GM12878 (cell line): ENCODE measurements at regions not wholly inside any gene's neighbourhood (a gene's known extent, or its start where the extent isn't known, plus 50 kb on each side); places are given as distances from the start of the nearest gene placed in this dataset.

Experiments
- ATAC-seq: fragments of 200-7000 bp; cut with Tn5 transposase; 3 replicates; pipeline ENCODE4 v1.9.1; 2020; ENCODE audit warnings: mild to moderate bottlenecking, moderate library complexity
- BruUV-seq: library from RNA; stranded (reverse); fragments of 400-500 nt; replicated peaks from 2 replicates; lab custom pipeline; 2021; lab: Mats Ljungman, UMichigan
- CTCF ChIA-PET: fragments of 300-600 bp; sonication (Branson Sonifier 250); formaldehyde crosslinking; extraction: SDS; loops from one replicate; lab custom pipeline; 2021; ENCODE audit warnings: inconsistent platforms; lab: Yijun Ruan, JAX
- POLR2A ChIA-PET: fragments of 350-600 bp; formaldehyde crosslinking; extraction: SDS; loops from one replicate; lab custom pipeline; 2021; ENCODE audit warnings: inconsistent platforms; lab: Charles Lee
- RAD21 ChIA-PET: fragments of 300-600 bp; sonication (Branson Sonifier 250); formaldehyde crosslinking; loops from one replicate; lab custom pipeline; 2023; ENCODE audit warnings: antibody characterized with exemption; ENCODE audit not compliant: unreplicated experiment; lab: Charles Lee
- SMC1A ChIA-PET: fragments of 300-600 bp; sonication (Branson Sonifier 250); formaldehyde crosslinking; loops from one replicate; lab custom pipeline; 2023; ENCODE audit not compliant: unreplicated experiment, uncharacterized antibody; lab: Charles Lee
- DNase-seq: peaks from one replicate; pipeline ENCODE4 v3.0.0-alpha.2; 2011; ENCODE audit warnings: low read depth, low spot score
- FAIRE-seq: peaks from 3 replicates; lab custom pipeline; 2011; peaks lifted over from hg19 to GRCh38; lab: Jason Lieb, UNC
- H2AFZ ChIP-seq: 2 replicates; pipeline ENCODE4 v1.6.0; 2011; ENCODE audit warnings: low read depth, low read length, control low read depth; ENCODE audit not compliant: control insufficient read depth
- H3K27ac ChIP-seq: 2 replicates; pipeline ENCODE4 v1.5.1; 2011; ENCODE audit warnings: control low read depth; ENCODE audit not compliant: control insufficient read depth, insufficient read depth
- H3K27me3 ChIP-seq, 2 experiments: replicated peaks in 1 of 2; 2 replicates each; pipeline versions ENCODE4 v1.6.0 to v1.6.1; 2011; ENCODE audit warnings: low read length in 1 of 2; ENCODE audit not compliant: control insufficient read depth in 2 of 2, insufficient read depth in 2 of 2
- H3K36me3 ChIP-seq, 2 experiments: 2 replicates each; pipeline ENCODE4 v1.5.1; 2011; ENCODE audit warnings: low read length in 1 of 2; ENCODE audit not compliant: control insufficient read depth in 2 of 2, insufficient read depth in 2 of 2
- H3K4me1 ChIP-seq: 2 replicates; pipeline ENCODE4 v1.6.1; 2011; ENCODE audit warnings: mild to moderate bottlenecking, low read length, moderate library complexity, mixed read lengths; ENCODE audit not compliant: control insufficient read depth, insufficient read depth
- H3K4me2 ChIP-seq: 2 replicates; pipeline ENCODE4 v1.6.0; 2011; ENCODE audit warnings: control low read depth; ENCODE audit not compliant: control insufficient read depth, insufficient read depth
- H3K4me3 ChIP-seq: fragments of 200-600 bp; sonication (generic); 2 replicates; pipeline ENCODE4 v1.5.1; 2016
- H3K79me2 ChIP-seq: 2 replicates; pipeline ENCODE4 v1.6.0; 2011; ENCODE audit warnings: low read length; ENCODE audit not compliant: control insufficient read depth, insufficient read depth
- H3K9ac ChIP-seq: 2 replicates; pipeline ENCODE4 v1.8.0; 2011; ENCODE audit warnings: low read length, control low read depth, mixed read lengths; ENCODE audit not compliant: control insufficient read depth, insufficient read depth
- H3K9me3 ChIP-seq: replicated peaks from 3 replicates; pipeline ENCODE4 v1.5.1; 2011; ENCODE audit warnings: mild to moderate bottlenecking, low read length; ENCODE audit not compliant: control insufficient read depth, insufficient read depth
- H4K20me1 ChIP-seq: 2 replicates; pipeline ENCODE4 v1.6.0; 2011; ENCODE audit not compliant: control insufficient read depth, insufficient read depth
- ATF2 ChIP-seq: IDR thresholded peaks from 2 replicates; pipeline ENCODE4 v1.6.1; 2012; ENCODE audit warnings: low read length, inconsistent platforms
- CBX3 ChIP-seq: fragments of 200-600 bp; sonication (generic); IDR thresholded peaks from 2 replicates; pipeline ENCODE4 v1.6.1; 2016; ENCODE audit warnings: low read depth, borderline replicate concordance
- CEBPB ChIP-seq, 2 experiments: fragments of 150-350 bp in 1 of 2; IDR thresholded peaks; 2 replicates each; pipeline ENCODE4 v1.6.1; 2012 to 2014; ENCODE audit warnings: low read depth in 2 of 2, low read length in 2 of 2, borderline replicate concordance in 1 of 2, inconsistent platforms in 1 of 2
- EGR1 ChIP-seq, 2 experiments: IDR thresholded peaks; 1 replicate in 1 of 2; 2 replicates in 1 of 2; pipeline ENCODE4 v1.6.1; 2011 to 2012; ENCODE audit warnings: low read depth in 2 of 2, low read length in 2 of 2, borderline replicate concordance in 1 of 2, mild to moderate bottlenecking in 1 of 2, moderate library complexity in 1 of 2
- ETV6 ChIP-seq, 2 experiments: fragments of 450-650 bp in 1 of 2; IDR thresholded peaks in 1 of 2; conservative IDR thresholded peaks in 1 of 2; 2 replicates each; pipeline ENCODE4 v1.6.1; 2014; ENCODE audit warnings: antibody characterized with exemption in 1 of 2, borderline replicate concordance in 1 of 2, low read depth in 1 of 2, mild to moderate bottlenecking in 1 of 2, moderate library complexity in 1 of 2
- MTA3 ChIP-seq: IDR thresholded peaks from 2 replicates; pipeline ENCODE4 v1.6.1; 2012; ENCODE audit warnings: low read length, inconsistent platforms, borderline replicate concordance
- NBN ChIP-seq: fragments of 450-650 bp; IDR thresholded peaks from 2 replicates; pipeline ENCODE4 v1.6.1; 2016
- NFYA ChIP-seq: IDR thresholded peaks from 2 replicates; pipeline ENCODE4 v1.6.1; 2011; ENCODE audit warnings: low read depth, mild to moderate bottlenecking, low read length, improper control_type of control experiment, borderline replicate concordance
- NFYB ChIP-seq: IDR thresholded peaks from 2 replicates; pipeline ENCODE4 v1.6.1; 2011; ENCODE audit warnings: low read depth, mild to moderate bottlenecking, low read length, improper control_type of control experiment, moderate library complexity; ENCODE audit not compliant: insufficient read depth
- PBX3 ChIP-seq: IDR thresholded peaks from 2 replicates; pipeline ENCODE4 v1.6.1; 2011; ENCODE audit warnings: mild to moderate bottlenecking, low read depth, low read length, moderate library complexity; ENCODE audit not compliant: insufficient replicate concordance
- RAD51 ChIP-seq: fragments of 450-650 bp; IDR thresholded peaks from 2 replicates; pipeline ENCODE4 v1.6.1; 2016; ENCODE audit warnings: moderate library complexity, mild to moderate bottlenecking, inconsistent platforms
- RB1 ChIP-seq: fragments of 450-650 bp; formaldehyde crosslinking; IDR thresholded peaks from 2 replicates; pipeline ENCODE4 v1.6.1; 2017; ENCODE audit warnings: mild to moderate bottlenecking, borderline replicate concordance
- RELA ChIP-seq: fragments of 450-650 bp; IDR thresholded peaks from 2 replicates; pipeline ENCODE4 v1.8.0; 2014; ENCODE audit warnings: borderline replicate concordance; ENCODE audit not compliant: partially characterized antibody
- RFX5 ChIP-seq: IDR thresholded peaks from 2 replicates; pipeline ENCODE4 v1.6.1; 2011; ENCODE audit warnings: low read depth, low read length, improper control_type of control experiment
- TCF3 ChIP-seq: IDR thresholded peaks from 2 replicates; pipeline ENCODE4 v1.6.1; 2012; ENCODE audit warnings: low read depth, mild to moderate bottlenecking, low read length, borderline replicate concordance; ENCODE audit not compliant: insufficient read depth
- YBX1 ChIP-seq: fragments of 450-650 bp; IDR thresholded peaks from 2 replicates; pipeline ENCODE4 v1.6.1; 2016; ENCODE audit warnings: antibody characterized with exemption
- ZNF217 ChIP-seq: fragments of 450-650 bp; IDR thresholded peaks from 2 replicates; pipeline ENCODE4 v1.6.1; 2017; ENCODE audit warnings: antibody characterized with exemption, mild to moderate bottlenecking
- ZNF24 ChIP-seq: fragments of 450-650 bp; IDR thresholded peaks from 2 replicates; pipeline ENCODE4 v1.6.1; 2017; ENCODE audit warnings: antibody characterized with exemption, mild to moderate bottlenecking
- WGBS: methylation state at CpG from one replicate; pipeline ENCODE4 v1.1.6; 2016; ENCODE audit warnings: low lambda C conversion rate; ENCODE audit not compliant: insufficient replicate concordance, insufficient coverage; ENCODE audit errors: missing lambda C conversion rate; 5-methylcytosine and 5-hydroxymethylcytosine counted together
- in situ Hi-C: fragments of 300-500 bp; cut with MboI; formaldehyde crosslinking; loops from 9 replicates; pipeline ENCODE4 v1.14.3; 2018; ENCODE audit warnings: mixed read lengths
- intact Hi-C: fragments of 100-400 bp; cut with micrococcal nuclease; formaldehyde crosslinking; loops from one replicate; pipeline ENCODE4 v1.14.2; 2022; ENCODE audit not compliant: unreplicated experiment

DNA sequence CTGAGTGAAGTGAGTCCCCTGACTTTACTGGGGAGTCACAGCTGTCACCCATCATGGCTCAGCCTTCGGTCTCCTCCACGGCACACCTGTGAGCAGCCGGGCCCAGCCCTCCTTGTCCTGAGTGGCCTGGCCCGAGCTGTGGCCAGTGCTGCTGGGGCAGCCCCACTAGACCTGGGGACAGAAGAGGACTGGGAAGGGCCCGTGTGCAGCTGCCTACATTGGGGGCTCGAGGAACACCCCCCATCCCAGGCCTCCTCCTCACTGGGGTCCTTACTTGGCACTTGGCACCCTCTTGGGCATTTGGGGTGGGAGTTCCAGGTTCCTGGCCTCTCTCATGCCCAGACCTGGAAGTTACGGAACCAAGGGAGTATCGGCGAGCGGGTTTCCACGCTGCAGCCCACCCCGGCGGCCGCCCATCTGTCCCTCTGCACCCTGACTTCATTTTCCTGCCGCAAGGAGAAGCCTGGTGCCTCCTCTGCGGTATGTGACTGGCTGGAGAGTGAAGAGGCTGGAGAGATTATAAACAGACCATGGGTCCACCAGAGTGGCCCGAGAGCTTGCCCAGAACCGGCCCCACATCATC, 179.7 kb downstream of the KIF26A start:
- Histone ChIP-seq H3K4me1 (no peaks in the 10 kb centered on the region), H3K4me2 (no peak overlapping the region), H3K36me3 (no peaks in the 10 kb centered on the region), H4K20me1 (no peaks in the 10 kb centered on the region), H3K27me3 (no peaks in the 10 kb centered on the region; a peak in 3 of 4 replicates), H3K9me3 (no peaks in the 10 kb centered on the region), H3K79me2 (no peaks in the 10 kb centered on the region), H3K27ac (no peak overlapping the region), H2AFZ (no peak overlapping the region), H3K9ac (no peak overlapping the region), H3K4me3 (no peak overlapping the region)
- 28% methylated on average over 18 of the region's 18 CpGs for WGBS
- ChIA-PET POLR2A (no interaction called here), CTCF (no interaction called here), RAD21 (no interaction called here), SMC1A (no interaction called here)
- no peak for ATAC-seq
- intact Hi-C loops (no loop called here), in situ Hi-C loops (no loop called here)
- no peak for FAIRE-seq
- no peak for DNase-seq
- TF ChIP-seq ZNF217 (no peak), CBX3 (no peak), RFX5 (no peak), ZNF24 (no peak), NBN (no peak), EGR1 (IDR thresholded peaks at IDR 0.05; ENCODE audit: borderline replicate concordance in 1 of 2, low read depth in 2 of 2, low read length in 2 of 2) (no peak), NFYB (no peak), TCF3 (no peak), MTA3 (no peak), PBX3 (no peak), RELA (no peak), RAD51 (no peak), RB1 (no peak), YBX1 (no peak), ATF2 (no peak), CEBPB (IDR thresholded peaks at IDR 0.05; ENCODE audit: borderline replicate concordance in 1 of 2, low read depth in 2 of 2, low read length in 2 of 2) (no peak), ETV6 (conservative IDR thresholded peaks at IDR 0.05 in 1 of 2, IDR thresholded peaks at IDR 0.05 in 1 of 2; ENCODE audit: borderline replicate concordance in 1 of 2, low read depth in 1 of 2) (no peak), NFYA (no peak)
- BruUV-seq = no TSS peak
